ENCODE measurements at regions not wholly inside any gene's neighbourhood (a gene's known extent, or its start where the extent isn't known, plus 50 kb on each side); places are given as distances from the start of the nearest gene placed in this dataset.

- TF ChIP-seq CTCF (IDR thresholded peaks at IDR 0.05; ENCODE audit: insufficient read depth, low read depth, low read length), result no peak
- no peak for TF ChIP-seq EZH2 (IDR thresholded peaks at IDR 0.05; ENCODE audit: insufficient read depth, low read length)
Observed at GRCh38 chr12:124140944-124141486, 153.9 kb upstream of the RFLNA start.
